ENCODE measurements at regions not wholly inside any gene's neighbourhood (a gene's known extent, or its start where the extent isn't known, plus 50 kb on each side); places are given as distances from the start of the nearest gene placed in this dataset.

DNA sequence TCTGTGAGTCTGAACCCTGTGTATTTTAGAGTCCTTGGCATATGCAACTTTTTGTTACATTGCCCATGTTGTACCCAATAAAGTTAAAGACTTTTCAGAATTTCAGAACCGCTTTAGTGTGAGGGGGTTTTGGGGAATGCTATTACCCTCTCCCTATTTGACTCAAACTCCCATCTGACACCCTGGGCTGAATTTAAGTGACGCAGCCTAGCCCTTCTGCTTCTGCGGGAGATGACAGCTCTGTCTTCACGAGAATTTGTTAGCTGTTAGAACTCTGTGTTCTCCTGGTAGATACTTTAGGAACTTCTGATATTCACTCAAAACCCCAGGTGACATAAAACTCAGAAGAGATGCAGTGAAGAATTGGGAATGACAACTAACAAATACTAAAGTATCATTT, 500.6 kb upstream of the ID4 start:
- no TSS peak for BruUV-seq (replicated peaks)
- ChIA-PET POLR2A (no interaction called here), CTCF (no interaction called here)
- Mint-ChIP-seq H3K27ac (ENCODE audit: low read depth, unreplicated experiment) (no peak overlapping the region), H3K4me1 (ENCODE audit: insufficient read depth, unreplicated experiment) (no peaks in the 10 kb centered on the region), H3K9me3 (ENCODE audit: unreplicated experiment) (no peaks in the 10 kb centered on the region), H3K27me3 (ENCODE audit: insufficient read depth, unreplicated experiment) (no peaks in the 10 kb centered on the region), H3K36me3 (ENCODE audit: insufficient read depth, unreplicated experiment) (no peaks in the 10 kb centered on the region), H3K4me3 (ENCODE audit: unreplicated experiment) (no peak overlapping the region)
- no peak for TF ChIP-seq CTCF (IDR thresholded peaks at IDR 0.05; ENCODE audit: unreplicated experiment)
- intact Hi-C loops (cut with micrococcal nuclease): no loop called here
- no peak for DNase-seq (ENCODE audit: unreplicated experiment)

- Mint-ChIP-seq H3K4me1 (ENCODE audit: insufficient read depth, unreplicated experiment) (no peaks in the 10 kb centered on the region), H3K4me3 (ENCODE audit: unreplicated experiment) (no peak overlapping the region), H3K27ac (ENCODE audit: low read depth, unreplicated experiment) (no peak overlapping the region), H3K36me3 (ENCODE audit: insufficient read depth, unreplicated experiment) (no peaks in the 10 kb centered on the region), H3K27me3 (ENCODE audit: insufficient read depth, unreplicated experiment) (no peaks in the 10 kb centered on the region), H3K9me3 (ENCODE audit: unreplicated experiment) (no peaks in the 10 kb centered on the region)
- no peak for TF ChIP-seq CTCF (IDR thresholded peaks at IDR 0.05; ENCODE audit: unreplicated experiment)
- no TSS peak for BruUV-seq (replicated peaks)
- intact Hi-C loops (cut with micrococcal nuclease): no loop called here
- no peak for DNase-seq (ENCODE audit: unreplicated experiment)
- CTCF ChIA-PET: no interaction called here
- POLR2A ChIA-PET: interaction anchor here (0.6 kb wide), 1 partner anchor 72 kb away, joined by 3 read pairs; no protein-coding TSS in a partner anchor
Measured at GRCh38 chr6:19337101-19337500, 500.1 kb upstream of the ID4 start.

DNA sequence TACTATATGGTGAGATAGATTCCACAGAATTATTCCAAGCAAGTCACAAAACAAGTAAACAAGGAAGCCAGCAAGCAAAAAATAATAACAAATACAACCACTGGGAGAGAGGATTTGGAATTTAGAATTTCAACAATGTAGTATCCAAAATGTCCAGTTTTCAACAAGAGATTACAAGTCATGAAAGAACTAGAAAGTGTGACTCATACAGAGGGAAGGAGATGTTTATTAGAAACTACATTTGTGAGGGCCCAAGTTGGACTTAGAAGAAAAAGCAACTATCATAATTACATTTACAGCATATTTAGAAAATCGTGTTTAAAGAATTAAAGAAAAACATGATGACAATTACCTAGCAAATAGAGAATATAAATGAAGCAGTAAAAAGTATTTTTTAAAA, 494.6 kb upstream of the ID4 start:
- intact Hi-C loops (cut with micrococcal nuclease): no loop called here
- Mint-ChIP-seq H3K36me3 (ENCODE audit: insufficient read depth, unreplicated experiment) (no peaks in the 10 kb centered on the region), H3K4me3 (ENCODE audit: unreplicated experiment) (no peak overlapping the region), H3K27me3 (ENCODE audit: insufficient read depth, unreplicated experiment) (no peaks in the 10 kb centered on the region), H3K27ac (ENCODE audit: low read depth, unreplicated experiment) (no peak overlapping the region), H3K9me3 (ENCODE audit: unreplicated experiment) (peaks cover 14% of the 10 kb centered on the region), H3K4me1 (ENCODE audit: insufficient read depth, unreplicated experiment) (no peaks in the 10 kb centered on the region)
- CTCF ChIA-PET: no interaction called here
- POLR2A ChIA-PET: no interaction called here
- BruUV-seq (replicated peaks): no TSS peak
- no peak for DNase-seq (ENCODE audit: unreplicated experiment)
- TF ChIP-seq CTCF (IDR thresholded peaks at IDR 0.05; ENCODE audit: unreplicated experiment): no peak

- no peak overlapping the region for H3K4me3 Mint-ChIP-seq (ENCODE audit: unreplicated experiment)
- no peak for TF ChIP-seq CTCF (IDR thresholded peaks at IDR 0.05; ENCODE audit: unreplicated experiment)
- H3K27me3 Mint-ChIP-seq (ENCODE audit: insufficient read depth, unreplicated experiment): no peaks in the 10 kb centered on the region
- BruUV-seq (replicated peaks): no TSS peak
- intact Hi-C loops (cut with micrococcal nuclease): no loop called here
- POLR2A ChIA-PET: no interaction called here
- CTCF ChIA-PET: no interaction called here
- no peak overlapping the region for H3K27ac Mint-ChIP-seq (ENCODE audit: low read depth, unreplicated experiment)
- H3K4me1 Mint-ChIP-seq (ENCODE audit: insufficient read depth, unreplicated experiment): no peaks in the 10 kb centered on the region
- peaks cover 5% of the 10 kb centered on the region for H3K9me3 Mint-ChIP-seq (ENCODE audit: unreplicated experiment)
- no peak for DNase-seq (ENCODE audit: unreplicated experiment)
- H3K36me3 Mint-ChIP-seq (ENCODE audit: insufficient read depth, unreplicated experiment): no peaks in the 10 kb centered on the region
Measured at GRCh38 chr6:19349429-19349828, 487.7 kb upstream of the ID4 start.

Measured in MCF 10A (cell line).